DND-41 (cell line): ENCODE measurements at regions not wholly inside any gene's neighbourhood (a gene's known extent, or its start where the extent isn't known, plus 50 kb on each side); places are given as distances from the start of the nearest gene placed in this dataset.

Source experiments
- CTCF ChIP-seq: IDR thresholded peaks from 2 replicates; pipeline ENCODE4 v1.5.1; 2012; ENCODE audit warnings: borderline replicate concordance, low read length, moderate library complexity, mild to moderate bottlenecking; ENCODE audit not compliant: poor library complexity, severe bottlenecking; ENCODE audit errors: extremely low read depth
- EZH2 ChIP-seq: IDR thresholded peaks from 3 replicates; pipeline ENCODE4 v1.6.1; 2012; ENCODE audit warnings: borderline replicate concordance, low read depth, mild to moderate bottlenecking, moderate library complexity, low read length, inconsistent platforms; ENCODE audit not compliant: severe bottlenecking

DNA sequence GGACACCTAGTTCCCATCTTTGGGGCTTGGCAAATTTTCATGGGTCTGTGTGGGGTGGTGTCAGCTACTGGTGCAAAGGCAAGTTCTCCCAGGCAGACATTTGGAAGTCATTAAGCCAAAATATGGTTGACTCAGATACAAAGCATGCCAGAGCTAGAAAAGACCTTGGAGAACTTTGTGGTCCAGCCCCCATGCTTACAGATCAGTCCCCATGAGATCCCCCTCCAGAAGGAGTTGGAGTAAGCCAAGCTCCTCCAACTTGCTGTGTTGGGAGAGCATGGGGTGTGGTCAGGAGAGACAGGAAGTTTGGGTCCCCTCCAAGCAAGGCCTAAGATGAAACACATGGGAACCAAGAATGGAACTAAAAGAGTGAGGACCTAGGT is 224.5 kb downstream of the CYP26B1 start:
- TF ChIP-seq CTCF (no peak), EZH2 (no peak)
